ENCODE measurements at regions not wholly inside any gene's neighbourhood (a gene's known extent, or its start where the extent isn't known, plus 50 kb on each side); places are given as distances from the start of the nearest gene placed in this dataset.

- WGBS, 2 experiments (ENCODE audit: extremely low coverage in 2 of 2, insufficient read length in 1 of 2): 40% methylated on average over 1 of the region's 6 CpGs; no CpG with 5 or more reads in 1 of the 2 experiments
- no peak overlapping the region for H2AK5ac ChIP-seq (ENCODE audit: low read depth, low read length)
- BruUV-seq (replicated peaks): no TSS peak
- no peaks in the 10 kb centered on the region for H4K20me1 ChIP-seq (ENCODE audit: insufficient read depth, low read length)
- no peak overlapping the region for H3K23ac ChIP-seq (ENCODE audit: low read depth, low read length)
- H3K79me1 ChIP-seq (ENCODE audit: low read depth in 1 of 2, low read length in 2 of 2): no peaks in the 10 kb centered on the region
- no peaks in the 10 kb centered on the region for H3K9me1 ChIP-seq (ENCODE audit: insufficient read depth, low read length)
- H3K14ac ChIP-seq (replicated peaks; ENCODE audit: low read depth, low read length): no peak overlapping the region
- H3K27ac ChIP-seq (ENCODE audit: insufficient read depth, low read length): no peak overlapping the region
- in situ Hi-C loops (cut with MboI; ENCODE audit: low sequenced_read_pairs) (no loop called here), intact Hi-C loops (cut with micrococcal nuclease) (no loop called here), dilution Hi-C loops (cut with HindIII; ENCODE audit: low sequenced_read_pairs, unreplicated experiment) (no loop called here)
- H2BK5ac ChIP-seq (ENCODE audit: low read depth, low read length, poor library complexity, severe bottlenecking): no peak overlapping the region
- H3K56ac ChIP-seq (ENCODE audit: extremely low read depth, insufficient read depth, low read length): no peak overlapping the region
- ChIA-PET POLR2A (ENCODE audit: unreplicated experiment) (no interaction called here), CTCF (interaction anchor here (0.8 kb wide), 1 partner anchor 204 kb away, joined by 3 read pairs; no protein-coding TSS in a partner anchor)
- ATAC-seq (ENCODE audit: low read depth) (no peak), DNase-seq (peak; percentile 10)
- no peak overlapping the region for H2BK15ac ChIP-seq (ENCODE audit: low read depth, low read length)
- no peak overlapping the region for H3K4ac ChIP-seq (ENCODE audit: low read depth, low read length)
- no peaks in the 10 kb centered on the region; the same call in 1 of the 2 replicates for H3K27me3 ChIP-seq (ENCODE audit: control insufficient read depth, insufficient read depth, low read length)
- 0 out of 2 replicates have a peak, but pooled peaks cover 6% of the 10 kb centered on the region for H3K9me3 ChIP-seq (ENCODE audit: control insufficient read depth, insufficient read depth, low read length)
- no peak overlapping the region for H4K8ac ChIP-seq (ENCODE audit: low read depth in 2 of 2, low read length in 2 of 2)
- no peak overlapping the region for H3K4me2 ChIP-seq (ENCODE audit: low read depth, low read length)
- no peak overlapping the region for H3K18ac ChIP-seq (ENCODE audit: low read depth, low read length)
- TF ChIP-seq BHLHE40 (IDR thresholded peaks at IDR 0.05; ENCODE audit: low read depth, low read length) (no peak), RCOR1 (IDR thresholded peaks at IDR 0.05; ENCODE audit: insufficient replicate concordance, low read length) (no peak), SMC3 (IDR thresholded peaks at IDR 0.05; ENCODE audit: low read depth, low read length) (no peak), NFE2L2 (IDR thresholded peaks at IDR 0.05; ENCODE audit: low read depth, low read length) (no peak), RAD21 (IDR thresholded peaks at IDR 0.05; ENCODE audit: low read length) (no peak), FOS (IDR thresholded peaks at IDR 0.05; ENCODE audit: low read depth, low read length) (no peak), MAFK (IDR thresholded peaks at IDR 0.05; ENCODE audit: low read depth, low read length) (no peak), POLR2A (IDR thresholded peaks at IDR 0.05; ENCODE audit: low read depth, low read length) (no peak), ELK1 (IDR thresholded peaks at IDR 0.05; ENCODE audit: borderline replicate concordance, low read depth, low read length) (no peak), CEBPB (IDR thresholded peaks at IDR 0.05; ENCODE audit: low read depth, low read length) (no peak), MAZ (IDR thresholded peaks at IDR 0.05; ENCODE audit: borderline replicate concordance, low read depth, low read length) (no peak), RFX5 (IDR thresholded peaks at IDR 0.05; ENCODE audit: low read depth, low read length) (no peak), CHD1 (IDR thresholded peaks at IDR 0.05; ENCODE audit: low read depth, low read length) (no peak), MXI1 (IDR thresholded peaks at IDR 0.05; ENCODE audit: borderline replicate concordance, low read depth, low read length) (no peak)
- TF ChIP-seq, protein P1, sequence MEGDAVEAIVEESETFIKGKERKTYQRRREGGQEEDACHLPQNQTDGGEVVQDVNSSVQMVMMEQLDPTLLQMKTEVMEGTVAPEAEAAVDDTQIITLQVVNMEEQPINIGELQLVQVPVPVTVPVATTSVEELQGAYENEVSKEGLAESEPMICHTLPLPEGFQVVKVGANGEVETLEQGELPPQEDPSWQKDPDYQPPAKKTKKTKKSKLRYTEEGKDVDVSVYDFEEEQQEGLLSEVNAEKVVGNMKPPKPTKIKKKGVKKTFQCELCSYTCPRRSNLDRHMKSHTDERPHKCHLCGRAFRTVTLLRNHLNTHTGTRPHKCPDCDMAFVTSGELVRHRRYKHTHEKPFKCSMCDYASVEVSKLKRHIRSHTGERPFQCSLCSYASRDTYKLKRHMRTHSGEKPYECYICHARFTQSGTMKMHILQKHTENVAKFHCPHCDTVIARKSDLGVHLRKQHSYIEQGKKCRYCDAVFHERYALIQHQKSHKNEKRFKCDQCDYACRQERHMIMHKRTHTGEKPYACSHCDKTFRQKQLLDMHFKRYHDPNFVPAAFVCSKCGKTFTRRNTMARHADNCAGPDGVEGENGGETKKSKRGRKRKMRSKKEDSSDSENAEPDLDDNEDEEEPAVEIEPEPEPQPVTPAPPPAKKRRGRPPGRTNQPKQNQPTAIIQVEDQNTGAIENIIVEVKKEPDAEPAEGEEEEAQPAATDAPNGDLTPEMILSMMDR (conservative IDR thresholded peaks at IDR 0.05; ENCODE audit: low read depth, low read length): no peak
- TF ChIP-seq, protein P2, sequence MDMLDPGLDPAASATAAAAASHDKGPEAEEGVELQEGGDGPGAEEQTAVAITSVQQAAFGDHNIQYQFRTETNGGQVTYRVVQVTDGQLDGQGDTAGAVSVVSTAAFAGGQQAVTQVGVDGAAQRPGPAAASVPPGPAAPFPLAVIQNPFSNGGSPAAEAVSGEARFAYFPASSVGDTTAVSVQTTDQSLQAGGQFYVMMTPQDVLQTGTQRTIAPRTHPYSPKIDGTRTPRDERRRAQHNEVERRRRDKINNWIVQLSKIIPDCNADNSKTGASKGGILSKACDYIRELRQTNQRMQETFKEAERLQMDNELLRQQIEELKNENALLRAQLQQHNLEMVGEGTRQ (IDR thresholded peaks at IDR 0.05; ENCODE audit: low read depth, low read length): no peak
- H2BK20ac ChIP-seq (ENCODE audit: low read depth, low read length): no peak overlapping the region
- no peaks in the 10 kb centered on the region for H3K36me3 ChIP-seq (ENCODE audit: control insufficient read depth, insufficient read depth, low read length)
- H4K5ac ChIP-seq (ENCODE audit: low read depth, low read length): no peak overlapping the region
- no peak overlapping the region for H3K4me3 ChIP-seq (ENCODE audit: insufficient read depth, low read depth, low read length)
- H4K91ac ChIP-seq (ENCODE audit: insufficient read depth, low read depth, low read length): no peak overlapping the region
- no peak overlapping the region for H2AFZ ChIP-seq (replicated peaks; ENCODE audit: low read length, poor library complexity)
- no peak overlapping the region for H2AK9ac ChIP-seq (replicated peaks; ENCODE audit: low read depth, low read length, poor library complexity)
- no peak overlapping the region for H2BK120ac ChIP-seq (ENCODE audit: low read depth, low read length)
- peaks cover 3% of the 10 kb centered on the region; the same call in 1 of the 2 replicates for H3K4me1 ChIP-seq (ENCODE audit: control insufficient read depth, insufficient read depth, low read length)
- H3K9ac ChIP-seq (ENCODE audit: low read depth, low read length): no peak overlapping the region
Observed at GRCh38 chrX:10393899-10394298, 226.5 kb downstream of the MID1 start.

All from IMR-90 (cell line).